ENCODE measurements at regions not wholly inside any gene's neighbourhood (a gene's known extent, or its start where the extent isn't known, plus 50 kb on each side); places are given as distances from the start of the nearest gene placed in this dataset.

DNA sequence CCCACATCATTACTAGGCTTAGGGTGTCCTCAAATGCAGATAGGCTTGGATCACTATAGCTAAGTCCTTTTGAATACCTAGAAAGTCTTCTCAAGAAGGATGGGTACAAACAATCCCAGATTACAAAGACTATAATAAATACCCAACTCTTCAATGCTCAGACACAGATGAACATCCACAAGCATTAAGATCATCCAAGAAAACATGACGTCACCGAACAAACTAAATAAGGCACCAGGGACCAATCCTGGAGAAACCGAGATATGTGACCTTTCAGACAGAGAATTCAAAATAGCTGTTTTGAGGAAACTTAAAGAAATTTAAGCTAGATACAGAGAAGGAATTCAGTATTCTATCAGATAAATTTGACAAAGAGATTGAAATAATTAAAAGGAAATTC is 108.0 kb upstream of the PLPP4 start:
- no peaks in the 10 kb centered on the region for H3K4me1 Mint-ChIP-seq
- no peak overlapping the region for H3K4me3 Mint-ChIP-seq
- H3K27me3 Mint-ChIP-seq (ENCODE audit: low read depth): peaks cover 11% of the 10 kb centered on the region
- H3K27ac Mint-ChIP-seq (ENCODE audit: unreplicated experiment): no peak overlapping the region
- DNase-seq (ENCODE audit: low read depth, low spot score): no peak
- H3K36me3 Mint-ChIP-seq (ENCODE audit: low read depth): no peaks in the 10 kb centered on the region
- peaks cover 3% of the 10 kb centered on the region for H3K9me3 Mint-ChIP-seq
- TF ChIP-seq, protein P1, sequence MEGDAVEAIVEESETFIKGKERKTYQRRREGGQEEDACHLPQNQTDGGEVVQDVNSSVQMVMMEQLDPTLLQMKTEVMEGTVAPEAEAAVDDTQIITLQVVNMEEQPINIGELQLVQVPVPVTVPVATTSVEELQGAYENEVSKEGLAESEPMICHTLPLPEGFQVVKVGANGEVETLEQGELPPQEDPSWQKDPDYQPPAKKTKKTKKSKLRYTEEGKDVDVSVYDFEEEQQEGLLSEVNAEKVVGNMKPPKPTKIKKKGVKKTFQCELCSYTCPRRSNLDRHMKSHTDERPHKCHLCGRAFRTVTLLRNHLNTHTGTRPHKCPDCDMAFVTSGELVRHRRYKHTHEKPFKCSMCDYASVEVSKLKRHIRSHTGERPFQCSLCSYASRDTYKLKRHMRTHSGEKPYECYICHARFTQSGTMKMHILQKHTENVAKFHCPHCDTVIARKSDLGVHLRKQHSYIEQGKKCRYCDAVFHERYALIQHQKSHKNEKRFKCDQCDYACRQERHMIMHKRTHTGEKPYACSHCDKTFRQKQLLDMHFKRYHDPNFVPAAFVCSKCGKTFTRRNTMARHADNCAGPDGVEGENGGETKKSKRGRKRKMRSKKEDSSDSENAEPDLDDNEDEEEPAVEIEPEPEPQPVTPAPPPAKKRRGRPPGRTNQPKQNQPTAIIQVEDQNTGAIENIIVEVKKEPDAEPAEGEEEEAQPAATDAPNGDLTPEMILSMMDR (conservative IDR thresholded peaks at IDR 0.05): no peak

DNA sequence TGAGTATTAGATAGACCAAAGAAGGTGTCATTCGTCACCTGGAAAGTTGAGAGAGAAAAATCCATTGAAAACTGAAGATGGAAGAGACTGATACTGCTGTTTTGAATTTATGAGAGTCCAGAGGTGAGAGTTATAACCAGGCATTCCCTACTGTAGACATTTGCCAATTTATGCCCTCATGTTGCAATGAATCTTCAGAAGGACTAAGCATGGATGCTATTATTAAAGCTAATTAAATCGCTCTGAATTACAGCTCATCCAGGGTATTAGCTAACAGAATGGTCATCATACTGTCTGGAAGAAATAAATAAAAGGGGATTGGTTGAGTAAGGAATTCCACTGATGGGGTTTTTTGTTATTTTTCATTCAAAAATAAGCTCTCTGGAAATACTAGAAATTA is 101.6 kb upstream of the PLPP4 start:
- no peak for DNase-seq (ENCODE audit: low read depth, low spot score)
- H3K9me3 Mint-ChIP-seq: peaks cover 3% of the 10 kb centered on the region

GRCh38 chr10:120360571-120360970 is 96.5 kb upstream of the PLPP4 start:
- Mint-ChIP-seq H3K27me3 (ENCODE audit: low read depth) (peaks cover 23% of the 10 kb centered on the region), H3K36me3 (ENCODE audit: low read depth) (no peaks in the 10 kb centered on the region), H3K27ac (ENCODE audit: unreplicated experiment) (no peak overlapping the region), H3K4me1 (no peaks in the 10 kb centered on the region), H3K4me3 (no peak overlapping the region), H3K9me3 (no peaks in the 10 kb centered on the region)
- DNase-seq (ENCODE audit: low read depth, low spot score): no peak
- TF ChIP-seq, protein P1 (conservative IDR thresholded peaks at IDR 0.05): no peak

More for the DNA sequence above, 101.6 kb upstream of the PLPP4 start:
- TF ChIP-seq, protein P1 (conservative IDR thresholded peaks at IDR 0.05): no peak
- Mint-ChIP-seq H3K27me3 (ENCODE audit: low read depth) (peaks cover 18% of the 10 kb centered on the region), H3K4me3 (no peak overlapping the region), H3K36me3 (ENCODE audit: low read depth) (no peaks in the 10 kb centered on the region), H3K4me1 (no peaks in the 10 kb centered on the region), H3K27ac (ENCODE audit: unreplicated experiment) (no peak overlapping the region)

GRCh38 chr10:120365872-120366271 is 91.2 kb upstream of the PLPP4 start:
- H3K4me1 Mint-ChIP-seq: no peaks in the 10 kb centered on the region
- no peaks in the 10 kb centered on the region for H3K36me3 Mint-ChIP-seq (ENCODE audit: low read depth)
- no peak for DNase-seq (ENCODE audit: low read depth, low spot score)
- TF ChIP-seq, protein P1 (conservative IDR thresholded peaks at IDR 0.05): no peak
- H3K9me3 Mint-ChIP-seq: no peaks in the 10 kb centered on the region
- peaks cover 38% of the 10 kb centered on the region for H3K27me3 Mint-ChIP-seq (ENCODE audit: low read depth)
- H3K27ac Mint-ChIP-seq (ENCODE audit: unreplicated experiment): no peak overlapping the region
- H3K4me3 Mint-ChIP-seq: no peak overlapping the region

DNA sequence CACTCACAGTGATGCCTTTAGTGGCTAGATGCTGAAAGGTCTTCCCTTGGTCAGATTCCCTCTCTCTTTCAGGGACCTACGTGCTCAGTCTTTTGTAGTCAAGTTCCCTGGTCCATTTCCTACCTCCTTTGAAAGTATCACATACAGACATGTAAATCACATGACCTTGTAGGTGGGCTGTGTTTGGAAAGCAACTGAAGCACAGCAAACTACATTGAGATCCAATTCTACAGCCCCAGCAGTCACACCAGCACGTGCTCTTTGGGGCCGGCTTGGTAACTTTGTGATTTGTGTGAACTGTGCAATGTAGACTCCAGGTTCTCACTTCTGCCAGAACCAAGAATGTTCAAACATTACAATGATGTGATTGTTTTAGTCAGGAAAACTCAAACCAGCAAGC is 89.7 kb upstream of the PLPP4 start:
- H3K27ac Mint-ChIP-seq (ENCODE audit: unreplicated experiment): no peak overlapping the region
- no peaks in the 10 kb centered on the region for H3K4me1 Mint-ChIP-seq
- H3K36me3 Mint-ChIP-seq (ENCODE audit: low read depth): no peaks in the 10 kb centered on the region
- H3K4me3 Mint-ChIP-seq: no peak overlapping the region
- no peaks in the 10 kb centered on the region for H3K9me3 Mint-ChIP-seq
- no peak for DNase-seq (ENCODE audit: low read depth, low spot score)
- peaks cover 37% of the 10 kb centered on the region for H3K27me3 Mint-ChIP-seq (ENCODE audit: low read depth)
- TF ChIP-seq, protein P1 (conservative IDR thresholded peaks at IDR 0.05): no peak

DNA sequence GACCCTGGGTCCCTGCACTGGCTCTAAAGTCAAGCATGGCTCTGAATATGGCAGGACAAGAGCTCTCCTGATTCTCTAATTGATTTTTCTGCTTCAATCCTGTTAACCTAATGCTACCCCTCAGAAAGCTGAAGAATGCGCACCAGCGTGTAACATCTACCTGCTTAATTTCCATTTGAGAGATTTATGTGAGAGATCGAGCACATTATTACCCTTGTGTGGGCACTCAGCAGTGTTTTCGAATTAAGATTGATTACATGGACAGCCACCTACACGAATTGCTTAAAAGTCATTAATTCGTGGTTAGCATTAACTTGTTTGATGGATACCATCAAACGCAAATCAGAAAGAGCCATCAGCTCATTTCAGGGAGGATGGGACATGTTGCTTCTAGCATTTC is 88.7 kb upstream of the PLPP4 start:
- H3K27me3 Mint-ChIP-seq (ENCODE audit: low read depth): peaks cover 35% of the 10 kb centered on the region
- no peaks in the 10 kb centered on the region for H3K9me3 Mint-ChIP-seq
- no peak for DNase-seq (ENCODE audit: low read depth, low spot score)
- no peak overlapping the region for H3K4me3 Mint-ChIP-seq
- no peak overlapping the region for H3K27ac Mint-ChIP-seq (ENCODE audit: unreplicated experiment)
- no peaks in the 10 kb centered on the region for H3K4me1 Mint-ChIP-seq
- no peaks in the 10 kb centered on the region for H3K36me3 Mint-ChIP-seq (ENCODE audit: low read depth)
- TF ChIP-seq, protein P1 (conservative IDR thresholded peaks at IDR 0.05): no peak
